ENCODE measurements at regions not wholly inside any gene's neighbourhood (a gene's known extent, or its start where the extent isn't known, plus 50 kb on each side); places are given as distances from the start of the nearest gene placed in this dataset.
"Not testable (repeated sequence)": the region's sequence is repeated elsewhere in the genome, so short reads cannot be mapped to it uniquely, and the experiment has no call there.

GRCh38 chr7:81045491-81046030, 126.7 kb upstream of the SEMA3C start:
- H3K4me3 ChIP-seq: no peak overlapping the region
- intact Hi-C loops (cut with DNase I): no loop called here
- H3K27me3 ChIP-seq: no peaks in the 10 kb centered on the region
- DNase-seq: no peak
- no peak for TF ChIP-seq CTCF (IDR thresholded peaks at IDR 0.05)
- no peak overlapping the region for H3K27ac ChIP-seq
- no peaks in the 10 kb centered on the region for H3K9me3 ChIP-seq
- H3K4me1 ChIP-seq (ENCODE audit: insufficient read depth): no peaks in the 10 kb centered on the region
- no peaks in the 10 kb centered on the region for H3K36me3 ChIP-seq

GRCh38 chr7:81042646-81043045, 123.8 kb upstream of the SEMA3C start:
- H3K4me1 ChIP-seq (ENCODE audit: insufficient read depth); H3K27me3 ChIP-seq; intact Hi-C loops (cut with DNase I); H3K27ac ChIP-seq; H3K36me3 ChIP-seq; DNase-seq; H3K4me3 ChIP-seq; H3K9me3 ChIP-seq: not testable (repeated sequence)
- WGBS, 3 donors: 90 to 96% (median 93%) methylated on average over 17 to 21 of the region's 21 CpGs

- no peak for DNase-seq
- H3K27ac ChIP-seq: no peak overlapping the region
- H3K27me3 ChIP-seq: no peaks in the 10 kb centered on the region
- TF ChIP-seq POLR2A (IDR thresholded peaks at IDR 0.05) (no peak), CTCF (IDR thresholded peaks at IDR 0.05) (no peak), EP300 (IDR thresholded peaks at IDR 0.05) (no peak)
- no peak overlapping the region for H3K4me3 ChIP-seq
- no peaks in the 10 kb centered on the region for H3K4me1 ChIP-seq (ENCODE audit: insufficient read depth)
- 92 to 100% (median 100%) methylated on average over 1 of the region's 1 CpG for WGBS, 3 donors
- intact Hi-C loops (cut with DNase I): no loop called here
- H3K36me3 ChIP-seq: no peaks in the 10 kb centered on the region
- H3K9me3 ChIP-seq: no peaks in the 10 kb centered on the region
Measured at GRCh38 chr7:81040496-81040895, 121.6 kb upstream of the SEMA3C start.

- no peak for TF ChIP-seq POLR2A (IDR thresholded peaks at IDR 0.05)
- no peak for TF ChIP-seq EP300 (IDR thresholded peaks at IDR 0.05)
- no peak for TF ChIP-seq CTCF (IDR thresholded peaks at IDR 0.05)
- Histone ChIP-seq H3K27me3 (no peaks in the 10 kb centered on the region), H3K4me3 (no peak overlapping the region)
Measured at GRCh38 chr7:81036871-81037270, 118.0 kb upstream of the SEMA3C start.

GRCh38 chr7:81036057-81036456, 117.2 kb upstream of the SEMA3C start:
- WGBS, 3 donors: 8 to 20% (median 8%) methylated on average over 5 of the region's 5 CpGs
- Histone ChIP-seq H3K4me1 (ENCODE audit: insufficient read depth) (no peaks in the 10 kb centered on the region), H3K4me3 (no peak overlapping the region), H3K27me3 (no peaks in the 10 kb centered on the region), H3K9me3 (no peaks in the 10 kb centered on the region), H3K27ac (no peak overlapping the region), H3K36me3 (no peaks in the 10 kb centered on the region)
- intact Hi-C loops (cut with DNase I): no loop called here
- no peak for DNase-seq
- TF ChIP-seq POLR2A (IDR thresholded peaks at IDR 0.05) (no peak), CTCF (IDR thresholded peaks at IDR 0.05) (no peak), EP300 (IDR thresholded peaks at IDR 0.05) (no peak)

More at GRCh38 chr7:81036871-81037270, 118.0 kb upstream of the SEMA3C start:
- H3K4me1 ChIP-seq (ENCODE audit: insufficient read depth): no peaks in the 10 kb centered on the region
- H3K9me3 ChIP-seq: no peaks in the 10 kb centered on the region
- intact Hi-C loops (cut with DNase I): no loop called here
- H3K27ac ChIP-seq: no peak overlapping the region
- no peaks in the 10 kb centered on the region for H3K36me3 ChIP-seq
- DNase-seq: no peak

All from ovary (tissue), 7 donors.